Right lobe of liver (tissue), 4 donors: ENCODE measurements at regions not wholly inside any gene's neighbourhood (a gene's known extent, or its start where the extent isn't known, plus 50 kb on each side); places are given as distances from the start of the nearest gene placed in this dataset.

Experiments used
- CTCF ChIP-seq, 4 donors: fragments of 200-600 bp in 3 of 4; fragments of 450-650 bp in 1 of 4; IDR thresholded peaks; one replicate each; pipeline versions ENCODE4 v1.5.1 to v1.8.0; 2016 to 2022; ENCODE audit warnings: antibody characterized with exemption in 4 of 4, mild to moderate bottlenecking in 2 of 4
- POLR2A ChIP-seq: fragments of 450-650 bp; IDR thresholded peaks from one replicate; pipeline ENCODE4 v1.6.1; 2017; ENCODE audit warnings: antibody characterized with exemption, mild to moderate bottlenecking
- donor health status: DM: no; HTN: no; CAD: no.
- donor health status: DM: no; HTN: no; CAD: no.
- donor health status: DM: no; HTN: yes; CAD: no.

GRCh38 chr2:62415518-62415917, 90.5 kb downstream of the TMEM17 start:
- no peak for TF ChIP-seq CTCF (IDR thresholded peaks at IDR 0.05)
- no peak for TF ChIP-seq POLR2A
